Mesenchymal stem cell (in vitro differentiated cells and primary cell): ENCODE measurements at regions not wholly inside any gene's neighbourhood (a gene's known extent, or its start where the extent isn't known, plus 50 kb on each side); places are given as distances from the start of the nearest gene placed in this dataset.
"Not testable (repeated sequence)": the region's sequence is repeated elsewhere in the genome, so short reads cannot be mapped to it uniquely, and the experiment has no call there.

Source experiments
- DNase-seq: peaks from one replicate; pipeline ENCODE4 v3.0.0-alpha.2; 2013
- H2AFZ ChIP-seq: one replicate; pipeline ENCODE4 v1.6.1; 2013; ENCODE audit warnings: low read depth, mild to moderate bottlenecking, control low read depth, inconsistent platforms, low read length, moderate library complexity
- H2AK5ac ChIP-seq: 2 replicates; pipeline ENCODE4 v1.6.1; 2013; ENCODE audit warnings: low read length, moderate library complexity, mild to moderate bottlenecking, inconsistent platforms; ENCODE audit not compliant: severe bottlenecking
- H2BK120ac ChIP-seq: one replicate; pipeline ENCODE4 v1.6.1; 2013; ENCODE audit warnings: low read depth, mild to moderate bottlenecking, inconsistent platforms, low read length, moderate library complexity
- H2BK12ac ChIP-seq, 2 experiments: one replicate each; pipeline ENCODE4 v1.6.1; 2013; ENCODE audit warnings: inconsistent platforms in 2 of 2, low read length in 2 of 2, mild to moderate bottlenecking in 2 of 2, moderate library complexity in 2 of 2, control low read depth in 1 of 2
- H2BK15ac ChIP-seq: one replicate; pipeline ENCODE4 v1.6.1; 2013; ENCODE audit warnings: mild to moderate bottlenecking, low read depth, inconsistent platforms; ENCODE audit not compliant: poor library complexity, severe bottlenecking
- H2BK5ac ChIP-seq: 2 replicates; pipeline ENCODE4 v1.6.1; 2013; ENCODE audit warnings: low read depth, mild to moderate bottlenecking, low read length, control low read depth, inconsistent platforms; ENCODE audit not compliant: poor library complexity, severe bottlenecking
- H3K14ac ChIP-seq, 2 experiments: one replicate each; pipeline ENCODE4 v1.6.1; 2013; ENCODE audit warnings: inconsistent platforms in 2 of 2, low read length in 2 of 2, control low read depth in 1 of 2, mild to moderate bottlenecking in 1 of 2, moderate library complexity in 1 of 2
- H3K18ac ChIP-seq, 2 experiments: one replicate each; pipeline ENCODE4 v1.6.1; 2013; ENCODE audit warnings: inconsistent platforms in 2 of 2, low read length in 2 of 2, control low read depth in 1 of 2, low read depth in 1 of 2, mild to moderate bottlenecking in 1 of 2
- H3K23ac ChIP-seq, 2 experiments: one replicate each; pipeline ENCODE4 v1.6.1; 2013; ENCODE audit warnings: inconsistent platforms in 2 of 2, low read length in 2 of 2, mild to moderate bottlenecking in 2 of 2, moderate library complexity in 2 of 2, control low read depth in 1 of 2
- H3K27ac ChIP-seq: 2 replicates; pipeline ENCODE4 v1.5.1; 2013; ENCODE audit warnings: mild to moderate bottlenecking, moderate library complexity, low read length, control low read depth, inconsistent platforms; ENCODE audit not compliant: poor library complexity, severe bottlenecking
- H3K27me3 ChIP-seq, 2 experiments: 2 replicates each; pipeline versions ENCODE4 v1.6.1 to v1.7.0; 2013; ENCODE audit warnings: low read length in 2 of 2, mild to moderate bottlenecking in 2 of 2, moderate library complexity in 2 of 2, control low read depth in 1 of 2, inconsistent platforms in 1 of 2; ENCODE audit not compliant: control insufficient read depth in 1 of 2, insufficient read depth in 1 of 2
- H3K36me3 ChIP-seq, 2 experiments: 2 replicates each; pipeline versions ENCODE4 v1.6.1 to v1.7.0; 2013; ENCODE audit warnings: low read length in 2 of 2, control low read depth in 1 of 2, inconsistent platforms in 1 of 2, low read depth in 1 of 2, mild to moderate bottlenecking in 1 of 2; ENCODE audit not compliant: insufficient read depth in 2 of 2, control insufficient read depth in 1 of 2
- H3K4ac ChIP-seq, 2 experiments: one replicate each; pipeline ENCODE4 v1.6.1; 2013; ENCODE audit warnings: inconsistent platforms in 2 of 2, low read length in 2 of 2, mild to moderate bottlenecking in 2 of 2, moderate library complexity in 2 of 2, control low read depth in 1 of 2, low read depth in 1 of 2
- H3K4me1 ChIP-seq: 2 replicates; pipeline ENCODE4 v1.6.1; 2013; ENCODE audit warnings: low read depth, low read length, control low read depth; ENCODE audit not compliant: control insufficient read depth, insufficient read depth
- H3K4me2 ChIP-seq: 2 replicates; pipeline ENCODE4 v1.6.1; 2013; ENCODE audit warnings: low read length, mild to moderate bottlenecking, inconsistent platforms; ENCODE audit not compliant: poor library complexity, severe bottlenecking
- H3K4me3 ChIP-seq, 2 experiments: 2 replicates each; pipeline versions ENCODE4 v1.5.1 to v1.7.0; 2013; ENCODE audit warnings: low read length in 2 of 2, mild to moderate bottlenecking in 2 of 2, control low read depth in 1 of 2, low read depth in 1 of 2; ENCODE audit not compliant: insufficient read depth in 1 of 2
- H3K79me1 ChIP-seq: replicated peaks from 2 replicates; pipeline ENCODE4 v1.6.1; 2013; ENCODE audit warnings: mild to moderate bottlenecking, control low read depth, low read length, inconsistent platforms; ENCODE audit not compliant: poor library complexity, severe bottlenecking
- H3K9ac ChIP-seq: 2 replicates; pipeline ENCODE4 v1.7.0; 2013; ENCODE audit warnings: mild to moderate bottlenecking, low read length, moderate library complexity
- H3K9me3 ChIP-seq: 2 replicates; pipeline ENCODE4 v1.7.0; 2013; ENCODE audit warnings: mild to moderate bottlenecking, low read length; ENCODE audit not compliant: control insufficient read depth
- H4K8ac ChIP-seq: one replicate; pipeline ENCODE4 v1.6.1; 2013; ENCODE audit warnings: inconsistent platforms, mild to moderate bottlenecking, low read length, moderate library complexity
- H4K91ac ChIP-seq: one replicate; pipeline ENCODE4 v1.6.1; 2013; ENCODE audit warnings: mild to moderate bottlenecking, low read length, inconsistent platforms
- WGBS: methylation state at CpG from one replicate; pipeline ENCODE4 v1.1.7; 2013; ENCODE audit warnings: mixed read lengths; 5-methylcytosine and 5-hydroxymethylcytosine counted together

GRCh38 chr6:121797598-121797997 lies 362.2 kb downstream of the GJA1 start:
- H4K91ac ChIP-seq, H3K4me2 ChIP-seq, H3K4me3 ChIP-seq, H3K27ac ChIP-seq, H3K23ac ChIP-seq, H2BK12ac ChIP-seq, H3K27me3 ChIP-seq, H3K4ac ChIP-seq, H3K79me1 ChIP-seq, H2BK5ac ChIP-seq, H3K4me1 ChIP-seq, H3K18ac ChIP-seq, H2AFZ ChIP-seq, H2AK5ac ChIP-seq, H3K36me3 ChIP-seq, H2BK15ac ChIP-seq, H3K14ac ChIP-seq, DNase-seq, H4K8ac ChIP-seq, H3K9ac ChIP-seq, H2BK120ac ChIP-seq: not testable (repeated sequence)
- WGBS: 93% methylated on average over 6 of the region's 6 CpGs
- H3K9me3 ChIP-seq: peaks cover 21% of the 10 kb centered on the region

GRCh38 chr6:121798126-121798525 lies 362.7 kb downstream of the GJA1 start:
- not testable (repeated sequence) for H3K79me1 ChIP-seq, H3K9ac ChIP-seq, H3K4me3 ChIP-seq, H3K4ac ChIP-seq, H2BK120ac ChIP-seq, H2AFZ ChIP-seq, H4K8ac ChIP-seq, H3K23ac ChIP-seq, H3K4me1 ChIP-seq, H2BK12ac ChIP-seq, H3K27me3 ChIP-seq, H2BK5ac ChIP-seq, H3K36me3 ChIP-seq, H2AK5ac ChIP-seq, H3K4me2 ChIP-seq, H2BK15ac ChIP-seq, H3K18ac ChIP-seq, H3K14ac ChIP-seq, DNase-seq, H4K91ac ChIP-seq, H3K27ac ChIP-seq
- H3K9me3 ChIP-seq: peaks cover 25% of the 10 kb centered on the region
- 89% methylated on average over 1 of the region's 1 CpG for WGBS

- Histone ChIP-seq H3K4ac (no peak overlapping the region), H2AK5ac (no peak overlapping the region), H3K23ac (no peak overlapping the region), H3K79me1 (no peaks in the 10 kb centered on the region), H3K27ac (no peak overlapping the region), H2BK12ac (no peak overlapping the region), H4K8ac (no peak overlapping the region), H3K36me3 (no peaks in the 10 kb centered on the region), H2AFZ (no peak overlapping the region), H2BK5ac (no peak overlapping the region), H2BK15ac (no peak overlapping the region), H3K9me3 (peaks cover 25% of the 10 kb centered on the region), H3K14ac (no peak overlapping the region), H4K91ac (no peak overlapping the region), H3K18ac (no peak overlapping the region), H3K4me2 (no peak overlapping the region), H3K4me3 (no peak overlapping the region), H2BK120ac (no peak overlapping the region), H3K9ac (no peak overlapping the region), H3K27me3 (no peaks in the 10 kb centered on the region), H3K4me1 (peaks cover 2% of the 10 kb centered on the region)
- DNase-seq: no peak
Observed at GRCh38 chr6:121799574-121799973, 364.1 kb downstream of the GJA1 start.

GRCh38 chr6:121800047-121800446 lies 364.6 kb downstream of the GJA1 start:
- Histone ChIP-seq H3K4me2 (no peak overlapping the region), H3K4ac (no peak overlapping the region), H2BK12ac (no peak overlapping the region), H2AK5ac (no peak overlapping the region), H2BK120ac (no peak overlapping the region), H3K79me1 (no peaks in the 10 kb centered on the region), H3K27me3 (no peaks in the 10 kb centered on the region), H3K27ac (no peak overlapping the region), H2BK5ac (no peak overlapping the region), H3K9me3 (peaks cover 25% of the 10 kb centered on the region), H3K4me3 (no peak overlapping the region), H4K8ac (no peak overlapping the region), H3K18ac (no peak overlapping the region), H2AFZ (no peak overlapping the region), H3K4me1 (peaks cover 2% of the 10 kb centered on the region), H3K9ac (no peak overlapping the region), H4K91ac (no peak overlapping the region), H2BK15ac (no peak overlapping the region), H3K36me3 (no peaks in the 10 kb centered on the region), H3K14ac (no peak overlapping the region), H3K23ac (no peak overlapping the region)
- WGBS: no CpG with 5 or more reads among the region's 1 CpG
- DNase-seq: no peak
